PFSK-1 (cell line): ENCODE measurements at regions not wholly inside any gene's neighbourhood (a gene's known extent, or its start where the extent isn't known, plus 50 kb on each side); places are given as distances from the start of the nearest gene placed in this dataset.

Experiments used
- FOXP2 ChIP-seq: optimal IDR thresholded peaks from 2 replicates; pipeline ENCODE3; 2011; ENCODE audit warnings: borderline replicate concordance, control low read depth, inconsistent platforms; ENCODE audit not compliant: insufficient read depth; ENCODE audit errors: extremely low read length, extremely low read depth
- POLR2AphosphoS5 ChIP-seq: IDR thresholded peaks from 2 replicates; pipeline ENCODE4 v1.6.1; 2012; ENCODE audit warnings: low read depth, mild to moderate bottlenecking, control low read depth, low read length, moderate library complexity
- REST ChIP-seq, 2 experiments: IDR thresholded peaks; 2 replicates each; pipeline versions ENCODE4 v1.6.1 to v1.8.0; 2011 to 2012; ENCODE audit warnings: low read depth in 2 of 2, low read length in 2 of 2, control low read depth in 1 of 2, inconsistent platforms in 1 of 2, mild to moderate bottlenecking in 1 of 2, moderate library complexity in 1 of 2; ENCODE audit not compliant: insufficient read depth in 1 of 2
- SIN3A ChIP-seq: IDR thresholded peaks from 2 replicates; pipeline ENCODE4 v1.6.1; 2012; ENCODE audit warnings: mild to moderate bottlenecking, low read length, moderate library complexity, borderline replicate concordance; ENCODE audit not compliant: insufficient read depth
- TAF1 ChIP-seq: IDR thresholded peaks from 2 replicates; pipeline ENCODE4 v1.6.1; 2012; ENCODE audit warnings: low read length, control low read depth, borderline replicate concordance; ENCODE audit not compliant: insufficient read depth

DNA sequence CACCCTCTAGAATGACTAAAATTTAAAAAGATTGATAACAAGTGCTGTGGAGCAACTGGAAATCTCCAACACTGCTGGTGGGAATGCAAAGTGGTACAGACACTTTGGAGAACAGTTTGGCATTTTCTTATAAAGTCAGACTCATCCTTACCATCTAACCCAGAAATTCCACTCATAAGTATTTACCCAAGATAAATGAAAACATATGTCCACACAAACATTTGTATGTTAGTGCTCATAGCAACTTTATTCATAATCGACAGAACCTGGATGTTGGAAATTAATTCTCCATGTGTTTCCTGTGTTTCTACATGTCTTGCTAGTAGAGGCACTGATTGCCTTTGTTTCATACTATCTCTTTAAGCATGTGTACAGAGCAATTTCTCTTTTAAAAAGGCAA, 282.4 kb downstream of the AHR start:
- TF ChIP-seq TAF1 (no peak), SIN3A (no peak), POLR2AphosphoS5 (no peak), FOXP2 (no peak), REST (IDR thresholded peaks at IDR 0.05; ENCODE audit: insufficient read depth in 1 of 2, low read depth in 2 of 2, low read length in 2 of 2) (no peak)

DNA sequence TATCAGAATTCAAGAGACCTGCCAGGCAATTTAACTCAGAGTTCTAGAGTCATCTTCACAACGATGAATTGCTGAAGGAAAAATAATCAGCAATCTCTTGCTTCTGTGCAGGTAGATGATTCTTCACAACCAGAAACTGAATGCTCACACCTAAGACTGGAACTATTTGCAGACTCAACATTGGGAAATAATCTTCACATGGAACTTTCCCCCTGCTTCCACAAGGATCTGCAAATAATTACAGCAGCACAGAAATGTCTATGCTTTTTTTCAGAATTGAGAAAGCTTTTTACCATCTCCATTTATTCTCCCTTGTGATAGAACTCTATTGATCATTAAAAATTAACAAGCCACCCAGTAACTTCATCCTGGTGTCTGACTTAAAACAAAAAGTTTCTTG, 282.8 kb downstream of the AHR start:
- TF ChIP-seq REST (IDR thresholded peaks at IDR 0.05; ENCODE audit: insufficient read depth in 1 of 2, low read depth in 2 of 2, low read length in 2 of 2): no peak
- TF ChIP-seq FOXP2: no peak
- TF ChIP-seq POLR2AphosphoS5: no peak
- TF ChIP-seq TAF1: no peak
- no peak for TF ChIP-seq SIN3A

DNA sequence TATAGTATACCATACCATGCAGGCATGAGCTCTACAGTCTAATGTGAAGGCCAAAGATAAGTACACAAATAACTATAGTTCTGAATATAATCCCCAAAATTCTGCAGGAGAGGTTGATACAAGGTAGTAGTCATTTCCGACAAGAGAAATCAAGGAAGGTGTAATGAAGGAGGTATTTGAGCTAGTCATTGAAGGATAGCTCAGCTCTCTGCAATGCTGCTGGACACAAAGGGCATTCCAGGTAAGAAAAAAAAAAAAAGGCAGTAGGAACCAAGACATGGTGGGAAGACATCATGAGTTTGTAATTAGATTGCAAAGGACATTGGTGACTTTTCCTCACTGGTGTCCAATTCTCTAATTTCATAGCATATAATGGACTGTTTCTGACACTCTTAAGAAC, 285.3 kb downstream of the AHR start:
- TF ChIP-seq TAF1 (no peak), FOXP2 (no peak), POLR2AphosphoS5 (no peak), SIN3A (no peak), REST (IDR thresholded peaks at IDR 0.05; ENCODE audit: insufficient read depth in 1 of 2, low read depth in 2 of 2, low read length in 2 of 2) (no peak)

DNA sequence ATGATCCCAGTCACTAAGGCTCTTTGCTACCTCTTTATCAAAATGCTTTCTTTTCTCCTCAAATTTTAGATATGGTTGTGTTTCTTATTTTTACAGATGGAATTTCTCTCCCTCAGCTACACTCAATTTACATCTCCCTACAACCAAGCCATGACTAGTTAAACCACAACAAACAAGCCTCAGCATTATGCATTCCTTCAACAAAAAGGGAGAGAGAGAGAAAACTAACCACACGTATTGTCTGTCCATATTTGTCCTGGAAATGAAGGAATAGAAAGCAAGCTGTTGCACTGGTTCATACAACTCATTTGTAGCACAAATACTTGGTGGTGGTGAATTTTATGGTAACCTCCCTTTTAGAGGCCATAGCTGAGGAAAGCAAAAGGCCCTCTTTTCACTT, 286.4 kb downstream of the AHR start:
- TF ChIP-seq FOXP2 (no peak), POLR2AphosphoS5 (no peak), REST (IDR thresholded peaks at IDR 0.05; ENCODE audit: insufficient read depth in 1 of 2, low read depth in 2 of 2, low read length in 2 of 2) (no peak), SIN3A (no peak), TAF1 (no peak)

GRCh38 chr7:17586711-17587110, 288.3 kb downstream of the AHR start:
- TF ChIP-seq SIN3A: no peak
- no peak for TF ChIP-seq FOXP2
